MM.1S (cell line): ENCODE measurements at regions not wholly inside any gene's neighbourhood (a gene's known extent, or its start where the extent isn't known, plus 50 kb on each side); places are given as distances from the start of the nearest gene placed in this dataset.

Source experiments
- CTCF ChIP-seq: fragments of 300-600 bp; sonication (generic); IDR thresholded peaks from 2 replicates; pipeline ENCODE4 v1.5.1; 2016; ENCODE audit warnings: antibody characterized with exemption, low read length, mixed read lengths
- EZH2 ChIP-seq: fragments of 300-600 bp; sonication (generic); optimal IDR thresholded peaks from 2 replicates; pipeline ENCODE3; 2017; ENCODE audit warnings: low read depth, mild to moderate bottlenecking, antibody characterized with exemption, low read length, mixed read lengths
- EZH2phosphoT487 ChIP-seq: fragments of 300-600 bp; sonication (generic); IDR thresholded peaks from 2 replicates; pipeline ENCODE4 v1.6.1; 2018; ENCODE audit warnings: antibody characterized with exemption, low read length

GRCh38 chr2:189367343-189367742 is 73.9 kb upstream of the WDR75 start:
- no peak for TF ChIP-seq EZH2
- TF ChIP-seq CTCF = no peak
- no peak for TF ChIP-seq EZH2phosphoT487
